K562 (cell line): ENCODE measurements at regions not wholly inside any gene's neighbourhood (a gene's known extent, or its start where the extent isn't known, plus 50 kb on each side); places are given as distances from the start of the nearest gene placed in this dataset.

Experiments
- ATAC-seq: fragments of 200-7000 bp; cut with Tn5 transposase; 3 replicates; pipeline ENCODE4 v1.9.1; 2020; ENCODE audit warnings: moderate library complexity
- BruUV-seq: library from RNA; stranded (reverse); fragments of 400-500 nt; replicated peaks from 2 replicates; lab custom pipeline; 2021; lab: Mats Ljungman, UMichigan
- CTCF ChIA-PET: fragments of 300-600 bp; formaldehyde crosslinking; extraction: SDS; loops from one replicate; lab custom pipeline; 2021; ENCODE audit warnings: low intra/inter-chr PET ratio; lab: Yijun Ruan, JAX
- POLR2A ChIA-PET: fragments of 300-600, 350-650 bp; sonication (Branson Sonifier 250); formaldehyde crosslinking; extraction: SDS; loops from one replicate; lab custom pipeline; 2021; ENCODE audit warnings: antibody characterized with exemption, inconsistent platforms; lab: Yijun Ruan, JAX
- DNase-seq, 4 experiments: peaks; one replicate each; pipeline versions ENCODE4 v3.0.0 to v3.0.0-alpha.2; 2011 to 2018; ENCODE audit warnings: low spot score in 3 of 4, mixed read lengths in 3 of 4; ENCODE audit errors: extremely low read depth in 1 of 4
- FAIRE-seq: peaks from 2 replicates; lab custom pipeline; 2011; peaks lifted over from hg19 to GRCh38; lab: Jason Lieb, UNC
- H2AFZ ChIP-seq: 2 replicates; pipeline ENCODE4 v1.6.0; 2011; ENCODE audit warnings: low read depth, low read length, control low read depth, inconsistent platforms
- H3K27ac ChIP-seq: fragments of 200-600 bp; 3 replicates; pipeline ENCODE4 v1.8.0; 2011; ENCODE audit warnings: low read depth, mild to moderate bottlenecking, control low read depth, inconsistent platforms, low read length, moderate library complexity, mixed read lengths; ENCODE audit errors: extremely low read depth
- H3K27me3 ChIP-seq, 2 experiments: fragments of 300-600 bp in 1 of 2; 2 replicates in 1 of 2; 3 replicates in 1 of 2; pipeline versions ENCODE4 v1.6.0 to v1.8.0; 2011; ENCODE audit warnings: inconsistent platforms in 2 of 2, low read length in 2 of 2, mild to moderate bottlenecking in 1 of 2, mixed read lengths in 1 of 2, moderate library complexity in 1 of 2; ENCODE audit not compliant: control insufficient read depth in 2 of 2, insufficient read depth in 2 of 2
- H3K36me3 ChIP-seq: fragments of 300-600 bp; 3 replicates; pipeline ENCODE4 v1.8.0; 2011; ENCODE audit warnings: mild to moderate bottlenecking, low read length, inconsistent platforms; ENCODE audit not compliant: control insufficient read depth, insufficient read depth
- H3K4me1 ChIP-seq, 2 experiments: fragments of 200-600 bp in 1 of 2; replicated peaks in 1 of 2; 2 replicates in 1 of 2; 3 replicates in 1 of 2; pipeline versions ENCODE4 v1.5.1 to v1.8.0; 2011; ENCODE audit warnings: inconsistent platforms in 2 of 2, low read length in 2 of 2, mild to moderate bottlenecking in 1 of 2, mixed read lengths in 1 of 2, moderate library complexity in 1 of 2; ENCODE audit not compliant: control insufficient read depth in 2 of 2, insufficient read depth in 2 of 2
- H3K4me2 ChIP-seq: 2 replicates; pipeline ENCODE4 v1.6.1; 2011; ENCODE audit warnings: low read length, control low read depth, inconsistent platforms, mixed read lengths; ENCODE audit not compliant: insufficient read depth
- H3K4me3 ChIP-seq: fragments of 200-600 bp; sonication (generic), shearing (Covaris generic); 2 replicates; pipeline ENCODE4 v1.5.1; 2016; ENCODE audit warnings: control low read depth, inconsistent platforms
- H3K79me2 ChIP-seq: fragments of 200-600 bp; 3 replicates; pipeline ENCODE4 v1.8.0; 2011; ENCODE audit warnings: low read length, inconsistent platforms; ENCODE audit not compliant: control insufficient read depth, insufficient read depth
- H3K9ac ChIP-seq, 2 experiments: 2 replicates each; pipeline versions ENCODE4 v1.6.0 to v1.6.1; 2011; ENCODE audit warnings: low read depth in 2 of 2, low read length in 2 of 2, control low read depth in 1 of 2, inconsistent platforms in 1 of 2, mild to moderate bottlenecking in 1 of 2, mixed read lengths in 1 of 2; ENCODE audit not compliant: insufficient read depth in 1 of 2
- H3K9me1 ChIP-seq: one replicate; pipeline ENCODE4 v1.6.0; 2011; ENCODE audit warnings: inconsistent platforms, mild to moderate bottlenecking, low read length, moderate library complexity; ENCODE audit not compliant: control insufficient read depth, insufficient read depth
- H3K9me3 ChIP-seq: replicated peaks from 2 replicates; pipeline ENCODE4 v1.5.1; 2011; ENCODE audit warnings: low read depth, low read length, inconsistent platforms; ENCODE audit not compliant: control insufficient read depth, insufficient read depth
- H4K20me1 ChIP-seq: replicated peaks from 2 replicates; pipeline ENCODE4 v1.6.1; 2011; ENCODE audit warnings: low read length, inconsistent platforms, mixed read lengths; ENCODE audit not compliant: control insufficient read depth, insufficient read depth
- CHD4 ChIP-seq: fragments of 200-600 bp; sonication (generic); IDR thresholded peaks from 3 replicates; pipeline ENCODE4 v1.6.1; 2012; ENCODE audit warnings: low read depth, mild to moderate bottlenecking, mixed read lengths, low read length, inconsistent platforms; ENCODE audit not compliant: insufficient read depth, insufficient replicate concordance, poor library complexity, severe bottlenecking
- HMGN3 ChIP-seq: IDR thresholded peaks from 2 replicates; pipeline ENCODE4 v1.6.1; 2011; ENCODE audit warnings: borderline replicate concordance, low read depth, mild to moderate bottlenecking, mixed read lengths, low read length; ENCODE audit not compliant: insufficient read length; ENCODE audit errors: extremely low read depth
- KLF13 ChIP-seq: fragments of 450-650 bp; IDR thresholded peaks from 2 replicates; pipeline ENCODE4 v1.6.1; 2016; ENCODE audit warnings: missing genetic modification characterization, low read depth, mild to moderate bottlenecking, missing compliant biosample characterization, moderate library complexity, borderline replicate concordance
- MXI1 ChIP-seq: IDR thresholded peaks from 2 replicates; pipeline ENCODE4 v1.6.1; 2011; ENCODE audit warnings: low read depth, mild to moderate bottlenecking, improper control_type of control experiment, low read length
- PCBP1 ChIP-seq: fragments of 200-400 bp; formaldehyde crosslinking; IDR thresholded peaks from 2 replicates; pipeline ENCODE4 v1.6.1; 2018; ENCODE audit warnings: mild to moderate bottlenecking, low read depth, low read length; ENCODE audit not compliant: poor library complexity, severe bottlenecking
- RBM25 ChIP-seq: fragments of 200-400 bp; formaldehyde crosslinking; IDR thresholded peaks from 2 replicates; pipeline ENCODE4 v1.6.1; 2018; ENCODE audit warnings: low read length, low read depth, moderate library complexity; ENCODE audit not compliant: severe bottlenecking
- SRF ChIP-seq, 2 experiments: fragments of 250-450, 450-650 bp in 1 of 2; sonication (Bioruptor Pico) in 1 of 2; sonication (generic) in 1 of 2; formaldehyde crosslinking; IDR thresholded peaks; 2 replicates each; pipeline versions ENCODE4 v1.5.0 to v1.5.1; 2020 to 2022; ENCODE audit warnings: mild to moderate bottlenecking in 1 of 2, missing genetic modification reagents in 1 of 2
- STAT5B ChIP-seq: fragments of 250-450 bp; sonication (Bioruptor Pico); IDR thresholded peaks from 2 replicates; pipeline ENCODE4 v1.8.0; 2021; ENCODE audit warnings: mild to moderate bottlenecking, inconsistent platforms
- ZNF3 ChIP-seq: fragments of 250-450 bp; sonication (Bioruptor Pico); IDR thresholded peaks from 2 replicates; pipeline ENCODE4 v1.5.0; 2021; ENCODE audit warnings: mild to moderate bottlenecking, moderate library complexity
- ZNF584 ChIP-seq: fragments of 200-800 bp; sonication (Bioruptor generic); IDR thresholded peaks from 2 replicates; pipeline ENCODE4 v1.6.1; 2016; ENCODE audit warnings: low read depth, mild to moderate bottlenecking, missing genetic modification characterization, missing compliant biosample characterization
- WGBS: fragments of 100-300 bp; shearing (Covaris generic); methylation state at CpG from one replicate; pipeline ENCODE4 v1.1.6; 2016; ENCODE audit warnings: low coverage, mixed read lengths; ENCODE audit not compliant: insufficient coverage; ENCODE audit errors: missing lambda C conversion rate; 5-methylcytosine and 5-hydroxymethylcytosine counted together
- in situ Hi-C: fragments of 300-500 bp; cut with MboI; formaldehyde crosslinking; loops from 4 replicates; pipeline ENCODE4 v1.15.0; 2018; ENCODE audit warnings: inconsistent platforms, mixed read lengths
- intact Hi-C: fragments of 100-400 bp; cut with micrococcal nuclease; formaldehyde crosslinking; loops from 2 replicates; pipeline ENCODE4 v1.14.2; 2022
- TF ChIP-seq, protein P1 (sequence below): fragments of 450-650 bp; IDR thresholded peaks from 2 replicates; pipeline ENCODE4 v1.6.1; 2017; ENCODE audit warnings: antibody characterized with exemption
- TF ChIP-seq, protein P2 (sequence below): fragments of 250-450 bp; sonication (Bioruptor Pico); IDR thresholded peaks from 2 replicates; pipeline ENCODE4 v1.5.0; 2020; ENCODE audit warnings: mild to moderate bottlenecking, borderline replicate concordance

DNA sequence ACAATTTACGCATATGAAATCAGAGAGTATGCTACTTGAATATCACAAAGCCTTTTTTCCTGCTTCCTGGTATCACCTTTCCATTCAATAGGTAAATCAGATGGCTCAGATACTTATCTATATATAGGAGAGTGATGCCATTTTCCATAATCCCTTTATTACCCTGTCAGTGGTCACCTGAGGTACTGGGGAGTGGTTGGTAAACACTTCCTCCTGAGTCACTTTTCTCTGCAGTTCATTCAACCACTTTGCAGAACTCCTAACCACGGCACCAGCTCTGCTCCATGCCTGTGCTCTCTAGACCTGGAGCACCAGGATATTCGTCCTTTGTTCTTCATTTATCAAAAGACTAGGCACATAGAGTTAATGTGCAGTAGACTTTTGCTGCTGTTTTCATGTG is 748.5 kb upstream of the KLHL1 start:
- Histone ChIP-seq H3K9ac (no peak overlapping the region), H3K4me2 (no peak overlapping the region), H3K4me3 (no peak overlapping the region), H3K36me3 (no peaks in the 10 kb centered on the region), H4K20me1 (no peaks in the 10 kb centered on the region), H3K9me1 (no peaks in the 10 kb centered on the region), H2AFZ (no peak overlapping the region), H3K4me1 (no peaks in the 10 kb centered on the region), H3K27me3 (no peaks in the 10 kb centered on the region), H3K79me2 (no peaks in the 10 kb centered on the region), H3K9me3 (no peaks in the 10 kb centered on the region), H3K27ac (no peak overlapping the region)
- WGBS: 0% methylated on average over 3 of the region's 3 CpGs
- ChIA-PET POLR2A (no interaction called here), CTCF (no interaction called here)
- no peak for TF ChIP-seq MXI1
- no peak for TF ChIP-seq RBM25
- TF ChIP-seq STAT5B (CRISPR knock-in tag): no peak
- no peak for TF ChIP-seq CHD4
- no peak for TF ChIP-seq KLF13 (tag)
- TF ChIP-seq, protein P1, sequence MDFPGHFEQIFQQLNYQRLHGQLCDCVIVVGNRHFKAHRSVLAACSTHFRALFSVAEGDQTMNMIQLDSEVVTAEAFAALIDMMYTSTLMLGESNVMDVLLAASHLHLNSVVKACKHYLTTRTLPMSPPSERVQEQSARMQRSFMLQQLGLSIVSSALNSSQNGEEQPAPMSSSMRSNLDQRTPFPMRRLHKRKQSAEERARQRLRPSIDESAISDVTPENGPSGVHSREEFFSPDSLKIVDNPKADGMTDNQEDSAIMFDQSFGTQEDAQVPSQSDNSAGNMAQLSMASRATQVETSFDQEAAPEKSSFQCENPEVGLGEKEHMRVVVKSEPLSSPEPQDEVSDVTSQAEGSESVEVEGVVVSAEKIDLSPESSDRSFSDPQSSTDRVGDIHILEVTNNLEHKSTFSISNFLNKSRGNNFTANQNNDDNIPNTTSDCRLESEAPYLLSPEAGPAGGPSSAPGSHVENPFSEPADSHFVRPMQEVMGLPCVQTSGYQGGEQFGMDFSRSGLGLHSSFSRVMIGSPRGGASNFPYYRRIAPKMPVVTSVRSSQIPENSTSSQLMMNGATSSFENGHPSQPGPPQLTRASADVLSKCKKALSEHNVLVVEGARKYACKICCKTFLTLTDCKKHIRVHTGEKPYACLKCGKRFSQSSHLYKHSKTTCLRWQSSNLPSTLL: no peak
- TF ChIP-seq PCBP1: no peak
- TF ChIP-seq, protein P2, sequence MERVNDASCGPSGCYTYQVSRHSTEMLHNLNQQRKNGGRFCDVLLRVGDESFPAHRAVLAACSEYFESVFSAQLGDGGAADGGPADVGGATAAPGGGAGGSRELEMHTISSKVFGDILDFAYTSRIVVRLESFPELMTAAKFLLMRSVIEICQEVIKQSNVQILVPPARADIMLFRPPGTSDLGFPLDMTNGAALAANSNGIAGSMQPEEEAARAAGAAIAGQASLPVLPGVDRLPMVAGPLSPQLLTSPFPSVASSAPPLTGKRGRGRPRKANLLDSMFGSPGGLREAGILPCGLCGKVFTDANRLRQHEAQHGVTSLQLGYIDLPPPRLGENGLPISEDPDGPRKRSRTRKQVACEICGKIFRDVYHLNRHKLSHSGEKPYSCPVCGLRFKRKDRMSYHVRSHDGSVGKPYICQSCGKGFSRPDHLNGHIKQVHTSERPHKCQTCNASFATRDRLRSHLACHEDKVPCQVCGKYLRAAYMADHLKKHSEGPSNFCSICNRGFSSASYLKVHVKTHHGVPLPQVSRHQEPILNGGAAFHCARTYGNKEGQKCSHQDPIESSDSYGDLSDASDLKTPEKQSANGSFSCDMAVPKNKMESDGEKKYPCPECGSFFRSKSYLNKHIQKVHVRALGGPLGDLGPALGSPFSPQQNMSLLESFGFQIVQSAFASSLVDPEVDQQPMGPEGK (CRISPR knock-in tag): no peak
- no peak for TF ChIP-seq ZNF584 (CRISPR knock-in tag)
- no peak for TF ChIP-seq ZNF3 (CRISPR knock-in tag)
- no peak for TF ChIP-seq HMGN3
- TF ChIP-seq SRF (CRISPR knock-in tag; IDR thresholded peaks at IDR 0.05): no peak
- intact Hi-C loops (no loop called here), in situ Hi-C loops (no loop called here)
- DNase-seq (no peak), FAIRE-seq (no peak), ATAC-seq (no peak)
- no TSS peak for BruUV-seq
